SJSA1 (cell line): ENCODE measurements at regions not wholly inside any gene's neighbourhood (a gene's known extent, or its start where the extent isn't known, plus 50 kb on each side); places are given as distances from the start of the nearest gene placed in this dataset.
A peak's percentile ranks its signal among the peaks of the same experiment; 100 is the strongest.

Source experiments
- DNase-seq, 2 experiments: peaks; one replicate each; pipeline ENCODE4 v3.0.0-alpha.2; 2015 to 2020; ENCODE audit warnings: low spot score in 2 of 2, low read depth in 1 of 2
- H3K27ac ChIP-seq: fragments of 250-450 bp; sonication (Bioruptor Pico); 2 replicates; pipeline ENCODE4 v1.5.1; 2020; ENCODE audit warnings: mild to moderate bottlenecking, moderate library complexity
- H3K27me3 ChIP-seq: fragments of 250-450 bp; sonication (Bioruptor Pico); replicated peaks from 2 replicates; pipeline ENCODE4 v1.5.1; 2020; ENCODE audit warnings: mild to moderate bottlenecking, moderate library complexity
- H3K36me3 ChIP-seq: fragments of 250-450 bp; sonication (Bioruptor Pico); 2 replicates; pipeline ENCODE4 v1.5.1; 2020; ENCODE audit warnings: mild to moderate bottlenecking
- H3K4me1 ChIP-seq: fragments of 250-450 bp; sonication (Bioruptor Pico); replicated peaks from 2 replicates; pipeline ENCODE4 v1.6.1; 2021; ENCODE audit warnings: mild to moderate bottlenecking
- H3K4me3 ChIP-seq: fragments of 250-450 bp; sonication (Bioruptor Pico); 2 replicates; pipeline ENCODE4 v1.5.1; 2020; ENCODE audit warnings: mild to moderate bottlenecking
- H3K9me3 ChIP-seq: fragments of 250-450 bp; sonication (Bioruptor Pico); replicated peaks from 2 replicates; pipeline ENCODE4 v1.5.1; 2020; ENCODE audit warnings: mild to moderate bottlenecking

GRCh38 chr19:31126236-31126635, 223.0 kb downstream of the TSHZ3 start:
- H3K27ac ChIP-seq: peak overlapping the region; percentile 90
- no peak overlapping the region for H3K4me3 ChIP-seq
- peaks cover 31% of the 10 kb centered on the region for H3K4me1 ChIP-seq
- no peaks in the 10 kb centered on the region for H3K27me3 ChIP-seq
- no peaks in the 10 kb centered on the region for H3K36me3 ChIP-seq
- H3K9me3 ChIP-seq: no peaks in the 10 kb centered on the region
- DNase-seq: no peak

DNA sequence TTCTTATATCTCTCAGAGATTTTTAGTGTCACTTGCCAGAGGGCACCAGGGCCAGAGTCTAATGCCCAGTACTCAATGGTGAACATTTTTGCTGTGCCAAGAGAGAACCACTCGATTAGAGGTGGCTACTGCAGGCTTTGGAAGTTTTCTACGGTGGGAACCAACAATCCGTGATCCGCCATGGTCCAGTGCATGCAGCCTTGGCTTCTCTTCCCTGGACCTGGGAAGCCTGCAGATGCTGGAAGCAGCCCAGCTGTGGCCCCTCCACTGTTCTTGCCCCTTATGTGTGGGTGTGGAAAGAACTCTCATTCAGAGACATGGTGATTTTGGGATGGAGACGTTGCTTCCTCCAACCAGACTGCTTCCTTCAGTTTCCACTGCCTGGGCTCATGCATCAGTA, 224.2 kb downstream of the TSHZ3 start:
- no peaks in the 10 kb centered on the region for H3K9me3 ChIP-seq

GRCh38 chr19:31121501-31121900, 227.7 kb downstream of the TSHZ3 start:
- Histone ChIP-seq H3K27ac (no peak overlapping the region), H3K4me1 (peaks cover 31% of the 10 kb centered on the region), H3K36me3 (no peaks in the 10 kb centered on the region), H3K9me3 (no peaks in the 10 kb centered on the region), H3K27me3 (no peaks in the 10 kb centered on the region), H3K4me3 (no peak overlapping the region)
- no peak for DNase-seq

More for the DNA sequence above, 224.2 kb downstream of the TSHZ3 start:
- peaks cover 31% of the 10 kb centered on the region for H3K4me1 ChIP-seq
- H3K27me3 ChIP-seq: no peaks in the 10 kb centered on the region
- no peak overlapping the region for H3K27ac ChIP-seq
- no peak for DNase-seq
- H3K4me3 ChIP-seq: no peak overlapping the region
- H3K36me3 ChIP-seq: no peaks in the 10 kb centered on the region

DNA sequence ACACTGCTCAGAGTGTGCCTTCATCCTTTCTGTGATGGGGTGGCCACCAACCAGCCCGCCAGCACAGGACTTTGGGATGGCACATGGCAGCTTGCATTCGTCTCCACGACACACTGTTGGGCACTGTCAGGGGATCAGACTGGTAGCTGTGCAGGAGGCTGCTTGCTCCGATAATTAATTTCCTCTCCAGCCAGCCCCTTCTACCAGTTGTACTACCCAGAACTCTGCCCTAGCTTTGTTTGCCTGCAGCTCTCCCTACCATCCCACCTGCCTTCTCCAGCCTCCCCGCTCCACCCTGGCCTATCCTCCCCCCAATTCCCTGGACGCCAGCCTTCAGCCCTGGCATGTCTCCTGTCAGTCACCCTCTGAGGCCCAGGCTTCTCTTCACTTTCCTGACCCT, 228.3 kb downstream of the TSHZ3 start:
- no peaks in the 10 kb centered on the region for H3K27me3 ChIP-seq
- H3K36me3 ChIP-seq: no peaks in the 10 kb centered on the region
- H3K4me1 ChIP-seq: peaks cover 26% of the 10 kb centered on the region
- no peak for DNase-seq
- H3K4me3 ChIP-seq: no peak overlapping the region
- H3K9me3 ChIP-seq: no peaks in the 10 kb centered on the region
- no peak overlapping the region for H3K27ac ChIP-seq

GRCh38 chr19:31119951-31120690, 229.1 kb downstream of the TSHZ3 start:
- H3K36me3 ChIP-seq: no peaks in the 10 kb centered on the region
- no peak overlapping the region for H3K27ac ChIP-seq
- H3K9me3 ChIP-seq: no peaks in the 10 kb centered on the region
- H3K4me3 ChIP-seq: no peak overlapping the region
- no peaks in the 10 kb centered on the region for H3K27me3 ChIP-seq
- peaks cover 23% of the 10 kb centered on the region for H3K4me1 ChIP-seq
- DNase-seq: no peak

DNA sequence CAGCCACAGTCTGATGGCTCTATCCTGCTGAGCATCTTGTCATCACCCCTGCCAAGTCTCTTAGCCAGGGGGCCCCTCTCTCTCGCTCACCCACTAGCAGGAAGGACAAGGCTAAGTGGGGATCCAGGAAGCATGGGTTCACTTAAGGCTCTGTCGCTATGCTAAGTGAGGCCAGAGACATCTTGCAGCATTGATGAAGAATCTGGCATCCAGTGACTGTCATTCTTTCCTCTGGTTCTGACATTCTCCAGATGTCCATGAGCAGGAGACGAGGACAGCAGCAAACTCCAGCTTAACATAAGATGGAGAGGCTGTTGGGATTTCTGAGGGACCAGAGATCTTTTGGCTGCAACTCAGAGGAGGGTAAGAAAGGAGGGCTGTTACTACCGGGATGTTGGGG, 230.2 kb downstream of the TSHZ3 start:
- H3K4me3 ChIP-seq: no peak overlapping the region
- no peaks in the 10 kb centered on the region for H3K36me3 ChIP-seq
- DNase-seq: no peak
- H3K9me3 ChIP-seq: no peaks in the 10 kb centered on the region
- no peaks in the 10 kb centered on the region for H3K27me3 ChIP-seq
- H3K27ac ChIP-seq: peak overlapping the region; percentile 72
- H3K4me1 ChIP-seq: peaks cover 30% of the 10 kb centered on the region

DNA sequence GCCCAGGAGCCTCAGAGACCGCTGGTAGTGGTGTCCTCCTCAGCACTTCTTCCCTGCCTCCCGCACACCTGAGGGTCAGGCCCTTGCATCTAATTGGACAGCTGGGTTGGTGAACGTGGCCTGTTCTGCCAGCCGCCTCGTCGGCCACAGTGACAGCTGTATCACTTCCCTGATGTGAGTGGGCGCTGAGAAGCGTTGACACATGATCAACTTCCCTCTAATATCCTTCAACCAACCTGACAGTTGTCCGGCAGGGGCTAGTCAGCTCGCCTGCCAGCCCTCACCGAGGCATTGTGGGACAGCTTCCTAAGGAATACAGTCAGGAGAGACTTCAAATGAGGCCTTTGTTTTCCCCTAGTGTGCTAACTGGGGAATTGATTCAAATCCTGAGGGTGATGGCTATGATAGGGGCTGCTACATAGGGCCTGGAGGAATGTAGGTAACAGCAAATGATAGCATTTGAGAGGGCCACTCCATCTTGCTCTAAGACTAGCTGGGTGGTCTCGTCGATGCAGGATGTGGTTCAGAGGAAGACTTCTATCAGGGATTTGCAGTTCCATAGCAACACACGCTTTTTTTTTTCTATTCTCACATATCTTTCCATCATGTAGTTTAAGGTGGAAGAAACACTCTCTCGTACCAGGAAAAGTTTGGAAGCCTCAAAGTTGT, 230.8 kb downstream of the TSHZ3 start:
- no peaks in the 10 kb centered on the region for H3K27me3 ChIP-seq

GRCh38 chr19:31114585-31114984, 234.7 kb downstream of the TSHZ3 start:
- H3K27ac ChIP-seq: peak overlapping the region; percentile 61
- H3K4me3 ChIP-seq: no peak overlapping the region
- peaks cover 54% of the 10 kb centered on the region for H3K4me1 ChIP-seq
- no peaks in the 10 kb centered on the region for H3K27me3 ChIP-seq
- DNase-seq: peak; percentile 40 to 60
- H3K36me3 ChIP-seq: no peaks in the 10 kb centered on the region
- H3K9me3 ChIP-seq: no peaks in the 10 kb centered on the region

More for the DNA sequence above, 230.8 kb downstream of the TSHZ3 start:
- Histone ChIP-seq H3K36me3 (no peaks in the 10 kb centered on the region), H3K4me3 (no peak overlapping the region), H3K27ac (peak overlapping the region; percentile 72), H3K4me1 (peaks cover 36% of the 10 kb centered on the region), H3K9me3 (no peaks in the 10 kb centered on the region)
- DNase-seq: peak; percentile 77 to 79

DNA sequence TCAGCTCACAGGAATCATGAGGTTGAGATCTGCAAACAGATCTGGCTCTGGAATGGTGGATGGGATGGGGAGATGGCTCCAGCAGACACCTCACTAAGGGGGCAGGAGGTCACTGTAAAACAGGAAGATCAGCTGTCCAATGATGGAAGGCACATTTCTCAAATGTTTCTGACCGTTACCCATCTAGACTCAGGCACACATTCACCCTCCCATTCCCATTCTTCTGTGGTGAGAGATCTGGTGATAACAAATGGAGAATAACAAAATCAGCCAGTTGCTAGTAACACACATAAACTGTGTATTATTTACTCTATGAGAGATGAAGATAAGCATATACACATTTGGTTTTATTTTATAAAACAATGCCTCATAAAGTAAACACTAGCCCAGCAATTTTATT, 235.9 kb downstream of the TSHZ3 start:
- Histone ChIP-seq H3K4me1 (peaks cover 41% of the 10 kb centered on the region), H3K9me3 (no peaks in the 10 kb centered on the region), H3K4me3 (no peak overlapping the region), H3K27ac (peak overlapping the region; percentile 73), H3K36me3 (no peaks in the 10 kb centered on the region), H3K27me3 (no peaks in the 10 kb centered on the region)
- DNase-seq: peak; percentile 93 to 94

GRCh38 chr19:31112158-31112557, 237.1 kb downstream of the TSHZ3 start:
- H3K27ac ChIP-seq: peak overlapping the region; percentile 73
- no peak overlapping the region for H3K4me3 ChIP-seq
- no peak for DNase-seq
- no peaks in the 10 kb centered on the region for H3K27me3 ChIP-seq
- H3K36me3 ChIP-seq: no peaks in the 10 kb centered on the region
- H3K4me1 ChIP-seq: peaks cover 35% of the 10 kb centered on the region
- H3K9me3 ChIP-seq: no peaks in the 10 kb centered on the region

DNA sequence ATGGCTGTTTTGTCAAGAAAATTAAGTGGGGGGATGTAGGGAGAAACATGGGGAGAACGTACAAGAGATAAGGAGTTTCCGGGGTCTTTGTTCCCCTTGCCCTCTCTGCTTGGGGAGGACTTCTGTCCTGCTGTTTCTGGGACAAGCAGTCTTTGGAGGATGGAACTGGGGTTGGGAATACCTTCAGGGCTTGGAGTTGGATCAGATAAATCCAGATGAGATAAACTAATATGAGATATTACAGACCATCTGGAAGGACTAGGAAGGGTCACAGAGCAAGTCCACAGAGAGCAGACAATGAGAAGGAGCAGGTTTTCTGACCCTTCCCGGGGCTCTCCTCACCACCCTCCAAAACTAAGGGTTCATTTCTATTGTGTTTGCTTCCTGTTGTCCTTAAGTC, 237.5 kb downstream of the TSHZ3 start:
- H3K4me3 ChIP-seq: no peak overlapping the region
- no peaks in the 10 kb centered on the region for H3K27me3 ChIP-seq
- peaks cover 35% of the 10 kb centered on the region for H3K4me1 ChIP-seq
- no peaks in the 10 kb centered on the region for H3K36me3 ChIP-seq
- no peaks in the 10 kb centered on the region for H3K9me3 ChIP-seq
- no peak for DNase-seq
- peak overlapping the region; percentile 73 for H3K27ac ChIP-seq

- DNase-seq: peak; percentile 32 to 55
- Histone ChIP-seq H3K27me3 (no peaks in the 10 kb centered on the region), H3K36me3 (no peaks in the 10 kb centered on the region), H3K9me3 (no peaks in the 10 kb centered on the region), H3K4me1 (peaks cover 35% of the 10 kb centered on the region), H3K4me3 (no peak overlapping the region), H3K27ac (no peak overlapping the region)
Observed at GRCh38 chr19:31110336-31110735, 238.9 kb downstream of the TSHZ3 start.

- Histone ChIP-seq H3K36me3 (no peaks in the 10 kb centered on the region), H3K4me3 (no peak overlapping the region), H3K27ac (no peak overlapping the region), H3K9me3 (no peaks in the 10 kb centered on the region), H3K27me3 (no peaks in the 10 kb centered on the region), H3K4me1 (peaks cover 35% of the 10 kb centered on the region)
- no peak for DNase-seq
Observed at GRCh38 chr19:31109636-31110035, 239.6 kb downstream of the TSHZ3 start.

DNA sequence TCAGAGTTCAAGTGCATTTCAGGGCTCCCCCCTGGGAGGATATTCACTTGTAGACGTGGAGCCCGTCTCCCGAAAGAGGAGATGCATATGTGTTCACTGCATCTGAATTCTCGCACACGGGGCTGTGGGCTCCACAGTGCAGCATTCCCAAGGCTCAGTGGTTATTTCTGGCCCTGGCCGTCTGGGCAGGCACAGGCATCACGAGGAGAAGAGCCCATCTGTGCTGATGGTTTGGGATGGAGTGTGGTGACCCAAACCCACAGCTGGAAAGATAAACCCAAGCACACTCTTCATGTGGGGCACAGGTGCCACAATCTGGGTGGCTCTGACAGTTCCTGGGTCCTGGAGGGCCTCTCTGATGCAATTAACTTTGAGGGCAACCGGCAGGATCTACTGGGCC, 242.1 kb downstream of the TSHZ3 start:
- H3K27ac ChIP-seq: no peak overlapping the region
- no peaks in the 10 kb centered on the region for H3K36me3 ChIP-seq
- no peaks in the 10 kb centered on the region for H3K27me3 ChIP-seq
- H3K4me3 ChIP-seq: no peak overlapping the region
- DNase-seq: no peak
- H3K4me1 ChIP-seq: peaks cover 12% of the 10 kb centered on the region
- H3K9me3 ChIP-seq: no peaks in the 10 kb centered on the region
